ENCODE measurements at regions not wholly inside any gene's neighbourhood (a gene's known extent, or its start where the extent isn't known, plus 50 kb on each side); places are given as distances from the start of the nearest gene placed in this dataset.
"Not testable (repeated sequence)": the region's sequence is repeated elsewhere in the genome, so short reads cannot be mapped to it uniquely, and the experiment has no call there.

DNA sequence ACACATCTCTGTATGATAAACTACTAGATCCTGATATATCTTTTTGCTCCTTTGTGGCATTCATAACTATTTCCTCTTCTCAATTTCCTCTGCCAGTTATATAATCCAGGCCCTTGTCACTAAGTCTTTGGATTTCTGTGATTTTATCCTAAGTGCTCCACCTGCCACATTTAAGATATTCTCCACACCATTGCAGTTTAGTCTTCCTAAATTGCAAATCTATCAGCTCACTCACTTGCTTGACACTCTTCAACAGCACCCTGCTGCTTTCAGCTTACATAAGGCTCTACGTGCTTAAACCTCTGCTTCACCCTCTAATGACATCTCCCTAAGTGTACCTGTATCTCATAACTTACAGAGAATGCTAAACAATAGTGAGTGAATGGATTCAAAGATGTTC is 1032.2 kb upstream of the SEL1L start:
- no peak for DNase-seq (ENCODE audit: low read depth in 2 of 2)

DNA sequence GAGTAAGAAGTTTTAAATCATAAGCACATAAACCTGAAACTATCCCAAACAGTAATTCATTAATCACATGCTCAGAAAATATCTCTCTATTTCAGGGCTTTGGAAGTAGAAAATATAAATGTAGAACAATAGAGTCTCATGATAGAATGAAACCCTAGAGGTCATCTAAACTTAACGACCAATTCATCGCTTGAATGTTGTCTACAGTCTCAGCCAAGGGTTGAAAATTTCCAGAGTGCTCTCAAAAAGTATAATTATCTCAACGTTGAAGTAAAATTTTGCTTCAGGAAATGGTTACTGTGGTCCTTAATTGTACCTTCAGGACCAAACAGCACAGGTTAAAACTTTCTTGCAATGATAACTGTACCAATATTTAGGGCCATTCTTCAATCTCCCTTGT is 1053.6 kb upstream of the SEL1L start:
- DNase-seq (ENCODE audit: low read depth in 2 of 2) = no peak

DNA sequence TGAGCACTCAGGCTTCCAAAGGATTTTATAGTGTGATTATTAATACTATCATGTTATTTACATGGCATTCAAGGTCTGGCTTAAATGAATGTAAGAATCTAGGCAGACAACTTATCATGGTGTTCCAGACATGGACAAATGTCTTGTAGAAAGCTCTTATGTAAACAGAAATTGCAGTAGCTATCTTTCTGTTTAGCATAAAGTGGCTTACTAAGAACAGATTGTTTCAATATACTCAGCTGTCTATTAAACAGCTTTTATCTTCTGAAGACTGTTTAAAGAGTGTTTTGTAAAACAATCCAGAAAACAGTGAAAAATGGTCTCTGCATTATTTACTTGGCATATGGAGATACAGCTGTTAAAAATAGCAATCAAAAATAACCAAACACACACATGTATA is 1061.8 kb upstream of the SEL1L start:
- DNase-seq (ENCODE audit: low read depth in 2 of 2) = no peak

DNA sequence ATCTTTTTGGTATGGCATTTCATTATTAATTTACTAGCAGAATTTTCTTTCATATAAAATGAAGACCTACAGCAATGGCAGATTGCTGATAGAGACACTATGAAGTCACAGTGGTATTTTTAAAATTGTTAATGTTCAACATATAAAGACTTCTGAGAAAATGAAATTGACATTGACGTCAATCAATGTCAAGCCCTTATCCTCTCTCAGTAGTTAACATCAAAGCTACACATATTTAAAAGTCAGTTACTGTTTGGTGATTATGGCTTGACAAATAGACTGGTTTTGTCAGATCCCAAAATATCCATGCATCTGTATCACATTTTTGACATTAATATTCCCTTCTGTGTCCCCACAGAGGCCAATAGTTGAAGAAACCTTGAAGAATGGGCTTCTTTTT is 1069.1 kb upstream of the SEL1L start:
- no peak for DNase-seq (ENCODE audit: low read depth in 2 of 2)

DNA sequence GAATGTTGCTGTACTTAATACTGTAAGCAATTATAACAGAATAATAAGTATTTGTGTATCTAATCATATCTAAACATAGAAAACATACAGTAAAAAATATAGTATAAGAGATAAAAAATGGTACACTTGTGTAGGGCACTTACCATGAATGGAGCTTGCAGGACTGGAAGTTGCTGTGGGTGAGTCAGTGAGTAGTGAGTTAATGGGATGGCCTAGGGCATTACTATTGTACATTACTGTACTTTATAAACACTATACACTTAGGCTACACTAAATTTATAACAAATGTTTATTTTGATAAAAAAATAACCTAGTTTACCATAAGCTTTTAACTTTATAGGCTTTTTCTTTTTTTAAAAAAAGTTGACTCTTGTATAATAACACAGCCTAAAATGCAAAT is 1071.2 kb upstream of the SEL1L start:
- no peak for DNase-seq (ENCODE audit: low read depth in 2 of 2)

DNA sequence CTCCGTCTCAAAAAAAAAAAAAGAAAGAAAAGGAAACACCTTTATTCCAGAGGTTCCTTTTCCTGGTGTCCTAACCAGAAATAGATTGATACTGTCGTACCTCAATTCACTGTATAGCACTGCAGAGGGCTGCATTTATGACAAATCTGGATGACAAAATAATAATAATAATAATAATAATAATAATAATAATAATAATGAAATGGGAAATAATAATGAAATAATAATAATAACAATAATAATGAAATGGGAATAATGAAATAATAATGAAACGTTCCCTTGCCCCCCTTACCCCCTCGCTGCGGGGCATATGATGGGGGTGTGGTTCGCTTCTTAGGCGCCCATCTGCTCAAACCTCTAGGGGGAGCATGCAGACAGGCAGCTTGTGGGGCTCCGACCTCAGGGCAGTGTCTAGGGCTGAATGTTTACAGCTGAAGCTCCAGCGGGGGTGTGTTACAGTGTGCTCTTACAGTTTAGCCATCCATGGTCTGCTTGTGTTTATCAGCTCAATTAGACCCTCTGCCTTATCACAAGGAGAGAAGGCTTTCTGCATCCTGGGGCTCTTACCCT is 1088.3 kb upstream of the SEL1L start:
- no peak for DNase-seq (ENCODE audit: low read depth in 2 of 2)

DNA sequence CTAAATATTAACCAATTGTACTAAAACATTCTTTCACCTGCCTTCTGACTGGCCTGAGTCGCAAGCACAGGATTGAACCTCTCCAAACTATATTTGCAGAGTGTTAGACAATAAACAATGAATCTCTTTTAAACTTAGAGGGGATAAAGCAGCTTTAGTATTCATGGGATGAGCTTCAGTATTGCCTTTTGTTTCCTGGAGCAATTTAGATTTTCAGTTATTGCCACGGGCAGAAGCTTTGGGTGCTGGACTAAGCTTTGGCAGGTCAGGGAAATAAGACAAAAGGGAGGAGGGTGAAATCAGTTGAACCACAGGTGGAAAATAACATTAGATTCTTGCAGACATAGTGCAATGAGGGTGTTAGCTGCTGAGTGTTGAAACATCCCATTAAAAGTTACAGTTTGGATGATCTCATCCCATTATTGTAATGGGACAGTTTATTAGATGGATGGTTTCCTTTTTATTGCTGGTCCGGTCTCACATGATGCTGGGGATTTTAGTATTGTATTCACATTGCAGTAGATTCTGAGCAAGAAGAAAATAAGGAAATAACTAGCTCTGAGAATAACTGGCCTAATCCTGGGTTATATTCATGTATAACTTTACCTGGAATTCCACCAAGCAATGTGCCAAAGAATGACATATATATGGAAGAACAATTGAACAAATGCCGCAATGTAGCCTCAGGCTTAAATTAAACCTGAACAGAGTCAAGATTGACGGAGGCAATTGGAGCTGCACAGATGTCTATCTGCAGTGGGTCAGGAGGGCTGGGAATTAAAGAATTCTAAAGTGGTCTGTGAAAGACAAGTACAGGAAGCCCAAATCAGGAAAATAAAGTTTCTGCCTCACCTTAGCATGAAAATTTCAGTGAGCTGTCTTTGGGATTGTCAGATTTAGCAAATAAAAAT is 1092.8 kb upstream of the SEL1L start:
- no peak for DNase-seq (ENCODE audit: low read depth in 2 of 2)

DNA sequence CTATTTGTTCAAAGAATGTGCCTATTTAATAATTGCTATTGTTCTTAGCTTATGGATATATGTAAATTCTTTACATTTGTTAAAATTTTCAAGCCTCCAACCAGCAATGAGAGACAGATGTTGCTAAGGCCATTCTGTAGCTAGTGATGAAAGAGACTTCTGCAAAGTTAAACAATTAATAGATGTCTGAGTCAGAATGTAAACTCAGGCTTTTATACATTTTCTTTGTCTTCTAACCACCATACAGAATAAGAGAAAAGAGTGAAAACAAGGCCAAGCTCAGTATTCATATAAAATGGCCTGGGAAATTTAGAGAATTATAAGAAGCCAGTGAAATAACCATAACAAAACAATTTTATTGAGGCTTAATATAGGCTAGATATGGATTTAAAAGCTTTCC is 1102.3 kb upstream of the SEL1L start:
- DNase-seq (ENCODE audit: low read depth in 2 of 2) = no peak

DNA sequence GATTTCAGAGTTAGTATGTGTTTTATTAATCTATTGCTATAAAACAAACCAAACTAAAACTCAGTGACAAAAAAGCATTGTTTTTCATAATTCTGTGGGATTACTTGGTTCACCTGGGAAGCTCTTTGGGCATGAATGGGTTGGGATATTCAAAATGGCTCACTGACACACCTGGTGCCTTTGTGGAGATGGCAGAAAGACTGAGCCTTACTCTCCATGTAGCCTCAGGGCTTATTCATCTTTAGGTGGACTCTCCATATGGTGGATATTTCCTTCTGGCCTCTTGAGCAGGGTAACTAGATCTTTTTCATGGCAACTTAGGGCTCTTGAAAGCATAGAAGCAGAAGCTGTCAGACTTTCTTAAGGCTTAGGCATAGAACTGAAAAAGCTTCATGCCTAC is 1102.8 kb upstream of the SEL1L start:
- DNase-seq (ENCODE audit: low read depth in 2 of 2) = no peak

DNA sequence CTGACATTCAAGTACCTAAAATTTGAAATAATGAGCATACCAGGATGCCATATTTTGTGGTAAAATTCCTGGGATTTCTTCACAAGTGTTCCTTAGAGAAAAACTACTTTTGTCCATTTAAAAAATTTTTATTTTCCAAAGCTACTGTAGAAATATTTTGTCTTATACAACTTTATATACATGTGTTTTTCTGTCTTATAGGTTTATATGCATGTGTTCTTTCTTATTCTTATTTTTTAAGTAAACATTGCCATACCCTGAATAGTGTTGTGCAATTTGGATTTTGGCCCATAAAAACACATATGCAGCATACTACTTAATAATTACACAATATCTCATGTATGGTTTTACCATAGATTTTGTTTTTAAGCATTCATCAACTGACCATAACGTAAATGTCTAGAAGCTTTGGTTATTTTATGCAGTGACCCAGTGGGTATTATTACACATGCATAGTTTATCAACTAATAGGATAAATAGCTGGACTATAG is 1107.4 kb upstream of the SEL1L start:
- no peak for DNase-seq (ENCODE audit: low read depth in 2 of 2)

DNA sequence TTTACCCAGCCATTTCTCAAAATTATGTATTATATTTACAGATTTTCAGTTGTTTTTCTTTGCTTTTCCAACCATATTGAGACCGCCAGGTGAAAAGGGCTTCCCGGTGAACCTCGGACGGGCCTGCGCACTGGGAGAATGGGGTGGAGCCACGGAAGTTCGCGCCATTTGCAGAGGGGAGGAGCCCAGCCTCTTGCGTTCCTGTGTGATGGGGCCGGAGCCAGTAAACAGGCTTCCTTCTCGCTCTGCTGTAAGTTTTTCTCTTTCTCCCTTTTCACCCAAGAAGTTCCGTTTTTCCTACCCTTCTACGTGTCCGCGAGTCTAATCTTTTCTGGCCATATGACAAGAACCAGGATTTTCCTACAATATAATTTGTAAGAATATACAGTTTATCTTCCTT is 1108.8 kb upstream of the SEL1L start:
- no peak for DNase-seq (ENCODE audit: low read depth in 2 of 2)

DNA sequence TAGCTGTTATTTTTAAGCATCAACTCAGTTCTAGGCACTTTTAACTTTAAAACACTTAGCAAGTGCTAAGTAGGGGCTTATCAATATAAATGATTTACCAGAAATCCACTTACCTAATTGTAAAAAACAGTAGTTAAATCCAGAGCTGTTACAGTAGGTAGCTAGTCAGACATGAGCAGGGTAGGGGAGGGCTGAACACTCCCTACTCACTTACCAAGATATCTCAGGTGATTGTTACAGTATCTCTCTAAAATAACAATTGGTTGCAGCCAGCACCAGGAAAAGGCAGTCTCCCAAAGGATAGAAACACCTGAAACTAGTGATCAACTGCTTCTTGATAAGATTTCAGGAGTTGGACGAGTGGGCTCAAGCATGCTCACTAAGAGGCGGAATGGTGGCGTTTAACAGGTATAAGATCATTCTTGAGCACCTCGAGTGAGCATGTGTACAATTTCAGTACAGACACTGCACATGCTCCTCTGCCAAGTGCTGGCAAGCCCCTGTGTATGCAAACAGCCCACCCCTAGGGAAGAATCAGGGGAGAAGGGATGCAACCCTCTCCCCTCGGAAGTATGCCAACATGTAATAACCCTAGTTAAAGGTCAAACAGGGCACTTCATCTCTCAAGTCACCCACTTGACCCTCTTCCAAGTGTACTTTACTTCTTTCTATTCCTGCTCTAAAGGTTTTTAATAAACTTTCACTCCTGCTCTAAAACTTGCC is 1113.6 kb upstream of the SEL1L start:
- no peak for DNase-seq (ENCODE audit: low read depth in 2 of 2)

DNA sequence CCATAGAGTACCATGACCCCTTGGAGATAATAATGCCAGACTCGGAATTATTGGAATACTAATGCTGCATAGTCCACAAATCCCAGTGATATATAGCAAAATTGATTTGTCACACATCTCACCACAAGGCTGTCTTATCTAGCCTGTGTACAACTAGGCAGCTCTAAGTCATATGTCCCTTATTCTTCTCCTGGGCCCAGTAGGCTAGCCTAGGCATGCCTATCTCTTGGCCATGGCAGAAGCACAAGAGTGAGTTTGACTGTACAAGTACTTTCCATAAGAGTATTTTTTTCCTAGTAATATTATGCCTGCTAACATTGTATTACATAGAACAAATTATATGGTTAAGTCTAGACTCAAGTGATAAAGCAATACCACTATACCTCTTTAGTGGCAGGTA is 1122.1 kb upstream of the SEL1L start:
- DNase-seq (ENCODE audit: low read depth in 2 of 2) = no peak

DNA sequence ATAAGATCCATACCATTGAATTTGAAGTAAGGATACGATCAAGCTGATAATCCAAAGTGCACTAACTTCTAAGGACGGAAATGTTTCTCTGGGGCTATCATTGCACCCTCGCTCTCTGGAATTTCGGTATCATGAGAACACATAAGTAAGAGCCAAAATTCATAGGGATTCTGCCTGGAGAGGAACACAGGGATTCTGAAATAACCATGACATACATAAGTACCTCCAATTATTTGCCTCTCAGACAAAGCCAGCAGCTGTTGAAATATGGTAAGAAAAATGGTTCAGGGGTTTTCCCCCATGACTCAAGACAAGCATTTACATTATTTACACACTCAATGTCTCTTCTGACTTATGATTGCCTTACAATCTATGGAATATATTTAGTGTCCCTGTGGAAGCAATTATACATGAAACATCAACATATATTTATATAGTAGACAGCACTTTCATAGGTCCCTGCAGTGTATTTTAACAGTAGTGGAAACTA is 1123.6 kb upstream of the SEL1L start:
- no peak for DNase-seq (ENCODE audit: low read depth in 2 of 2)

DNA sequence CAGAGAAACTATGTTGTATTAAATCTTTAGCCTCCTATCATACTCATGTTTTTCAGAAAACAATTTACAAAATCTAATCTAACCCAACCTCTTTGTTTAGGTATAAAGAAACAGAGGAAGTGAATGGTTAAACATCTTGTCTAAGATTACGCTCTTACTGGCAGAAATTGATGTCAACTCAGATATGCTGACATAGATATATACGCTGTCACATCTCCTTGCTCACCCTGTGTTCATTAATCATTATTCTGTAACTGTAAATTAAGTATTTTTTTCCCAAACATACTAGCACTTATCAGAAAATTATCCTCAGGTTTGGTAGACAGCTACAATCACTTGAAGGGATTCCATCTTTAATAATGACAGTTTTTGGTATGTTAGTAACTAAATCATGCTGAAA is 1127.6 kb upstream of the SEL1L start:
- no peak for DNase-seq (ENCODE audit: low read depth in 2 of 2)

DNA sequence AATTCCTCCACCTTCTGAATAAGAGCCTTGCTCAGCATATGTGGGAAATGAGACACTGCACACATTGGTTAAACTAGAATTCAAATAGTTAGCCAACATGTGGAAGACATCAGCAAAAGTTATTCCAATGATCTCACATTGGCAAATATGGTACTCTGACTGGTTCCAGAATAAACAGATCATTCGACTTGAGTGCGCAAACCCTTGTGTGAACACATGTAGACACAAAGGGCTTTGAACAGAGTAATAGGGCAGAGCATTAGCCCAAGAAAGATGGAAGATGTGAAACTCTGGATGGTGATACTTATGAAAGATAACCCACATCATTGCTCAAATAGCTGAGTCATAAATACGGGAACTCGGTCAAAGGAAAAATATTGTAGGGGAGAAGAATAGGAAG is 1133.4 kb upstream of the SEL1L start:
- no peak for DNase-seq (ENCODE audit: low read depth in 2 of 2)

DNA sequence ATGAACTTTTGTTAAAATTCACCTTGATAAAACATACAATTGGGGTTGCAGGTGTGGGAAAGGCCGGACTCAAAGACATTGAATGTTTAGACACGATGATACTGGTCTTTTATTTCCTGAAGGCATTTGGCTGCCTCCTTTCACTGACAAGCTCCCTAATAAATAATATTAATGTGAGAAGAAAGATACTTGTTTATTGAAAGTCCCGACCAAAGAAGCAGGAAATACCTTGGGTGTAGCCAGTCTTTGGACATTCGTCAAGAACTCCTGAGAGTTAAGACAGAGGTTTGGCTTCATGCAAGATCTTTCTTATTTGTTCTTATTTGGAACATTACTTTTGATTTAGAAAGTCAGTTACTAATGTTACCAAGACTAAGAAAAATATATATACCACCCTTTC is 1133.8 kb upstream of the SEL1L start:
- DNase-seq (ENCODE audit: low read depth in 2 of 2) = no peak

DNA sequence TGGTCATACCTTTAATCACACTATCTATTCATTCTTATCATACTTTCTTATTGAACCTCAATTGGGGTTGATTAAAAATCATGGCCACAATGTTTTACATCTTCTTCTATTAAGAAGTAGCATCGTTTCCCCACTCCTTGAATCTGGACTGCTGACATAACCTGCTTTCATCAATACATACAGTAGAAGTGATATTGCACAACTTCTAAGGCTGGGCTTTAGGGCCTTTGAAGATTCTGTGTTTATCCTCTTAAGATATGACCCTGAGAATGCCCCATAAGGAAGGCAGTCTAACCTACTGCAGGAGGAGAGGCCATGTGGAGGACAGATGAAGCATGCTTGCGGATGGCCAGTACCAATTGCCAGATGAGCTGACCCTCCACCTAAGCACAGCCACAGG is 1142.8 kb upstream of the SEL1L start:
- DNase-seq (ENCODE audit: low read depth in 2 of 2) = no peak

DNA sequence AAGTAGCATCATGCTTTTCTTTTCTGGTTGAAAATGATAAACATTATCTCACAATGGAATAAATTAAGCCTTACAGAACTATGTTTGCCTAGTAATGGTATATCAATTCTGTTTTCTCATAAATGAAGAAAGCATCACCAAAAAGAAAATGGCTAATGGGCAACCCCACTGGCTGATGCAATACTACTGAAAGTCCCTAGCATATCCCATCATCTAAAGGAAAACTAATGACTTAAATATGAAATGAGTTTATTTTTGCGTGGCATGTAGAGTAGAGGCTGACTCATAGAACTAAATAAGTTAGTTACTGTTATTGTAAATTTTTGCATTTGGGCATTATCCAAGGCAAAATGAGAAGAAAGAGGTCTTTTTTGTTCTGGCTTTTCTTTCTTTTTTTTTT is 1156.3 kb upstream of the SEL1L start:
- no peak for DNase-seq (ENCODE audit: low read depth in 2 of 2)

DNA sequence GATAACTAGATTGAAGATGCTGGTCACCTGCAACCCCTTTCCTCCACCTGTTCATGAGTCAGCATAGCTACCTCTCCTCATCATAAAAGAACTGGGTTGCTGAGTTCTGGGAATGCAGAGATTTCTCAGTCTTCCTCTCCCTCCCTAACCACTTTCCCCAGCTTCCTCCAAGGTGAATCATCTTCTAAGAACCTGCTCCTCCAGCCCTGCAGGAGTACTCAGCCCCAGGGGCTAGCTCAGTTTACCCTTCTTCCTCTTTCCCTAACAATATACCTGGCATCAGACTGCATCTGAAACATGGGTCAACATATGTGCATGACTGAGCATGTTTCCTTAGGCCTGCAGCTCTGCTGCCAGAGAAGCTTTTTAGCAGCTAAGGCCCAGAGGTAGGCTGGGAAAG is 1157.5 kb upstream of the SEL1L start:
- not testable (repeated sequence) for DNase-seq (ENCODE audit: low read depth in 2 of 2)

DNA sequence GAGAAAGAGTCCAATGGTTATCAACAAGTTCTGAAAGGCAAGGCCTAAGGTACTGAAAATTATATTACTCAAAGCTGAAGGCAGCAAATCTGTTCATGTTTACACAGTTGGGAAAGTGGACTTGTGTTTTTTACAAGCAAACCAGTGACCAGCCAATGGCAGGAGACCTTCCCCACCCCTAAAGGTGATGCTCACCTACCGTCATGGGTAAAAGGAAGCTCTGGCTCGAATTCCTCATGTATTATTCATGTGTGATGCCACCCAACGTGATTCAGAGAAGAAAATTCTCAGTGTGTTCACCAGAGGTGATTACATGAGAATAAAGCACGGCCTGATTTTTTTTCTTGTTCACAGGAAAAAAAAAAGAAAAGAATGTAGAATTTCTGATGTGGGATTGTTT is 1161.2 kb upstream of the SEL1L start:
- no peak for DNase-seq (ENCODE audit: low read depth in 2 of 2)

DNA sequence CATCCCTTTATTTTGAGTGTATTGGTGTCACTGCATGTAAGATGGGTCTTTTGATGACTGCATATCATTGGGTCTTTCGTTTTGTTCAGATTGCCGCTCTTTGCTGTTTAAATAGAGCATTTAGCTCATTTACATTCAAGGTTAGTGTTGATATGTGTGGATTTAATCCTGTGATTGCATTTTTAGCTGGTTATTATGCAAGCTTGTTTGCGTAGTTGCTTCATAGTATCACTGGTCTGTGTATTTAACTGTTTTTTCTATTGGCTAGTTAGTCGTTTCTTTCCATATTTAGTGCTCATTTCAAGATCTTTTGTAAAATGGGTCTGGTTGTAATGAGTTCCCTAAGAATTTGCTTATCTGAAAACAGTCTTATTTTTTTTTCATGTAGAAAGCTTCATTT is 1170.6 kb upstream of the SEL1L start:
- no peak for DNase-seq (ENCODE audit: low read depth in 2 of 2)

Measured in stimulated activated CD4-positive, alpha-beta T cell treated with anti-CD3 and anti-CD28 coated beads, Interleukin-12 subunit alpha, Interleukin-12 subunit beta, amount 100 ng/mL, for 24 hours (primary cell).